Psoas muscle (tissue), 7 donors: ENCODE measurements at regions not wholly inside any gene's neighbourhood (a gene's known extent, or its start where the extent isn't known, plus 50 kb on each side); places are given as distances from the start of the nearest gene placed in this dataset.

Experiments used
- ATAC-seq, 4 donors: fragments of 200-7000 bp; cut with Tn5 transposase; one replicate each; pipeline ENCODE4 v1.9.1; 2020; ENCODE audit warnings: moderate library complexity in 3 of 4, mild to moderate bottlenecking in 2 of 4
- DNase-seq, 2 donors: peaks; one replicate each; pipeline ENCODE4 v3.0.0-alpha.2; 2020
- H3K27ac ChIP-seq: fragments of 200-600 bp; one replicate; pipeline ENCODE4 v1.8.0; 2022
- H3K27me3 ChIP-seq, 3 donors: fragments of 200-600 bp in 1 of 3; one replicate each; pipeline versions ENCODE4 v1.6.1 to v1.8.0; 2013 to 2022; ENCODE audit warnings: low read length in 2 of 3, mild to moderate bottlenecking in 2 of 3, moderate library complexity in 1 of 3; ENCODE audit not compliant: insufficient read depth in 3 of 3
- H3K36me3 ChIP-seq, 2 donors: fragments of 200-600 bp in 1 of 2; one replicate each; pipeline versions ENCODE4 v1.6.1 to v1.8.0; 2013 to 2022; ENCODE audit warnings: low read depth in 1 of 2, mild to moderate bottlenecking in 1 of 2, moderate library complexity in 1 of 2; ENCODE audit not compliant: insufficient read depth in 1 of 2
- H3K4me1 ChIP-seq: fragments of 200-600 bp; one replicate; pipeline ENCODE4 v1.8.0; 2022
- H3K4me3 ChIP-seq: fragments of 200-600 bp; one replicate; pipeline ENCODE4 v1.8.0; 2022; ENCODE audit warnings: mild to moderate bottlenecking
- H3K9me3 ChIP-seq: fragments of 200-600 bp; one replicate; pipeline ENCODE4 v1.8.0; 2022
- whole genome bisulfite sequencing, 3 donors: extraction: QIAGEN DNeasy Blood & Tissue Kit; methylation state at CpG; one replicate each; pipeline versions ENCODE4 v1.1.6 to v1.1.7; 2013; 5-methylcytosine and 5-hydroxymethylcytosine counted together
- intact Hi-C, 2 donors: fragments of 100-400 bp; cut with DNase I; formaldehyde crosslinking; loops; one replicate each; pipeline versions ENCODE4 v1.11.0 to v1.14.2; 2022
- TF ChIP-seq, protein P1 (sequence below): fragments of 200-600 bp; IDR thresholded peaks from one replicate; pipeline ENCODE4 v1.8.0; 2022; ENCODE audit warnings: antibody characterized with exemption
- donor health status: healthy with polysubstance abuse.
- donor health status: DM: no; HTN: no; CAD: no; lungs with moderate emphysema.
- donor health status: Bipolar disorder and iron deficiency.
- donor health status: healthy.
- donor health status: DM: yes; HTN: yes; CAD: no.
- donor health status: DM: no; HTN: no; CAD: no.
- donor health status: DM: yes; HTN: yes; CAD: no.

DNA sequence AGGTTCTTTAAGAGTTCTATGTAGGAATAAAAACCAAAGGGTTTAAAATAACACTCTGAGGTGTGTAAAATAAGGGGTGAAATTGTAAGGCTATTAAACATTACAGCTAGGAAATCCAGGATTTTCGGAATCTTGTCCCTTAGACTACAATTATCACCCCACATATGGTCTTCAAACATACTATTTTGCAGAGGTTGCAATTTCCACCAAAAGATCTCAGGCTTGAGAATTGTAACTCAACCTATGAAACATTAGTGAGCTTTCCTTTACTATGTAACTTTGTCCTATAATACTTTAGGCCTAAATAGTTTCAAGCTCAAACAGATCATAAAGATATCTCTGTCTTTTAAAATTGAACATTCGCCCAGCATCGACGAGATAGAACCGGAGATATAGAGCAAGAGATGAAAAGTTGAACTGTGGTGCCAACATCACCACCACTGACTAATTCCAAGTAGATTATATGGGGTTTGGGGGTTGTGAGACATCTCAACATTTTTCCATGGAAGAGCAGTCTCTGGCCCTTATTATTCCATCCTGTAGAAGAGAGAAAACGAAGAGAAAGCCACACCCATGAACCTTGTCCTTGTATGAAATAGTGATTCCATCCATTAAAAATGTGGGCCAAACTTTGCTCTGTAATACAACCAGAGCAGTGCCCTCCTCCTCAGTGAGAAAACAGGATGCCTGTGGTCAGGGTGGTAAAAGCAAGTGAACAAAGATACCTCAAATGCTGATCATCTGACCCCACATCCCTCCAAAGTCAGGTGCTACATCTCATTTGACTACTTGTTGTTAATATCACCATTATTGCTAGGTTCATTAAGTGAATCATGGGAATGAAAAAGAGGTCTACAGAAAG lies 284.5 kb upstream of the GJE1 start:
- WGBS, 3 donors = 82 to 85% (median 83%) methylated on average over 6 of the region's 6 CpGs
- no peaks in the 10 kb centered on the region for H3K27me3 ChIP-seq
- H3K27ac ChIP-seq = no peak overlapping the region
- H3K9me3 ChIP-seq = no peaks in the 10 kb centered on the region
- no peak overlapping the region for H3K4me3 ChIP-seq
- intact Hi-C loops = no loop called here
- no peaks in the 10 kb centered on the region for H3K36me3 ChIP-seq
- TF ChIP-seq, protein P1, sequence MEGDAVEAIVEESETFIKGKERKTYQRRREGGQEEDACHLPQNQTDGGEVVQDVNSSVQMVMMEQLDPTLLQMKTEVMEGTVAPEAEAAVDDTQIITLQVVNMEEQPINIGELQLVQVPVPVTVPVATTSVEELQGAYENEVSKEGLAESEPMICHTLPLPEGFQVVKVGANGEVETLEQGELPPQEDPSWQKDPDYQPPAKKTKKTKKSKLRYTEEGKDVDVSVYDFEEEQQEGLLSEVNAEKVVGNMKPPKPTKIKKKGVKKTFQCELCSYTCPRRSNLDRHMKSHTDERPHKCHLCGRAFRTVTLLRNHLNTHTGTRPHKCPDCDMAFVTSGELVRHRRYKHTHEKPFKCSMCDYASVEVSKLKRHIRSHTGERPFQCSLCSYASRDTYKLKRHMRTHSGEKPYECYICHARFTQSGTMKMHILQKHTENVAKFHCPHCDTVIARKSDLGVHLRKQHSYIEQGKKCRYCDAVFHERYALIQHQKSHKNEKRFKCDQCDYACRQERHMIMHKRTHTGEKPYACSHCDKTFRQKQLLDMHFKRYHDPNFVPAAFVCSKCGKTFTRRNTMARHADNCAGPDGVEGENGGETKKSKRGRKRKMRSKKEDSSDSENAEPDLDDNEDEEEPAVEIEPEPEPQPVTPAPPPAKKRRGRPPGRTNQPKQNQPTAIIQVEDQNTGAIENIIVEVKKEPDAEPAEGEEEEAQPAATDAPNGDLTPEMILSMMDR = no peak
- ATAC-seq (no peak), DNase-seq (no peak)
- no peaks in the 10 kb centered on the region for H3K4me1 ChIP-seq

DNA sequence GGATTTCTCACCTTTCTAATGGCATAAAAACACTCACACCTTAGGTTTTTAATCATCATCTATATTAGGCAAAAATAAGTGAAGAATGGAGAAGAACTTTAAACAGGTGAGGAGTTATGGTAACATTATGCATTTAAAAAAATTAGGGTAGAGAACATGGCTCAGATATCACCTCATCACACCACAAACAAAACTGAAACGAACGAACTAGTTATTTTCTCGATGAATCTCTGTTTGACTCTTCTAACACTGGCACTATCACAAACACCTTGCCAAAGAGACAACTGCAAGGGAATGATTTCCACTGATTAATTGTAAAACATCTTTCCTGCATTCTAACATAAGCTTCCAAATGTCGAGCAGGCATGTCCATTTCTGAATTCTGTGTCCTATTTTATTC lies 286.1 kb upstream of the GJE1 start:
- Histone ChIP-seq H3K27me3 (no peaks in the 10 kb centered on the region), H3K9me3 (no peaks in the 10 kb centered on the region), H3K36me3 (no peaks in the 10 kb centered on the region), H3K27ac (no peak overlapping the region), H3K4me1 (no peaks in the 10 kb centered on the region), H3K4me3 (no peak overlapping the region)
- DNase-seq (no peak), ATAC-seq (no peak)
- TF ChIP-seq, protein P1 = no peak
- intact Hi-C loops = no loop called here
- 27 to 69% (median 52%) methylated on average over 4 of the region's 4 CpGs for WGBS, 3 donors

DNA sequence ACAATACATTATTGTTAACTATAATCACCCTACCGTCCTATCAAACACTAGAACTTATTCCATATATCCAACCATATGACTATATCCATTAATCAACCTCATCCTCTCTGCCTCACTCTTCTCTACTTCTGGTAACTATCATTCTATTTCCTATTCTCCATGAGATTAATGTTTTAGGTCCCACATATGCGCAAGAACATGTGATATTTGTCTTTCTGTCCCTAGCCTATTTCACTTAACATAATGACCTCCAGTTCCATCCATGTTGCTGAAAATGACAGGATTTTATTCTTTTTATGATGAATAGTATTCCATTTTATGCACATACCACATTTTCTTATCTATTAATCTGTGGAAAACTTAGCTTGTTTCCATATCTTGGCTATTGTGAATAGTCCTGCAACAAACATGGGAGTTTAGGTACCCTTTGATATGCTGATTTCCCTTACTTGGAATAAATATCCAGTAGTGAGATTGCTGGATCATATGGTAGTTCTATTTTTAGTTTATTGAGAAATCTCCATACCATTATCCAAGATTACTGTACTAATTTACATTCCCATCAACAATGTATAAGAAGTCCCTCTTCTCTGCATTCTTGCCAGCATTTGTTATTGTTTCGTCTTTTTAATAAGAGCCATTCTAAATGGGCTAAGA lies 289.4 kb upstream of the GJE1 start:
- H3K9me3 ChIP-seq = no peaks in the 10 kb centered on the region
- no peak for ATAC-seq
- no peak overlapping the region for H3K4me3 ChIP-seq
- H3K36me3 ChIP-seq = no peaks in the 10 kb centered on the region
- TF ChIP-seq, protein P1 = no peak
- no peak for DNase-seq
- no peak overlapping the region for H3K27ac ChIP-seq
- H3K27me3 ChIP-seq = no peaks in the 10 kb centered on the region
- no peaks in the 10 kb centered on the region for H3K4me1 ChIP-seq
- 91 to 92% (median 92%) methylated on average over 3 of the region's 3 CpGs for WGBS, 3 donors
- intact Hi-C loops = no loop called here

DNA sequence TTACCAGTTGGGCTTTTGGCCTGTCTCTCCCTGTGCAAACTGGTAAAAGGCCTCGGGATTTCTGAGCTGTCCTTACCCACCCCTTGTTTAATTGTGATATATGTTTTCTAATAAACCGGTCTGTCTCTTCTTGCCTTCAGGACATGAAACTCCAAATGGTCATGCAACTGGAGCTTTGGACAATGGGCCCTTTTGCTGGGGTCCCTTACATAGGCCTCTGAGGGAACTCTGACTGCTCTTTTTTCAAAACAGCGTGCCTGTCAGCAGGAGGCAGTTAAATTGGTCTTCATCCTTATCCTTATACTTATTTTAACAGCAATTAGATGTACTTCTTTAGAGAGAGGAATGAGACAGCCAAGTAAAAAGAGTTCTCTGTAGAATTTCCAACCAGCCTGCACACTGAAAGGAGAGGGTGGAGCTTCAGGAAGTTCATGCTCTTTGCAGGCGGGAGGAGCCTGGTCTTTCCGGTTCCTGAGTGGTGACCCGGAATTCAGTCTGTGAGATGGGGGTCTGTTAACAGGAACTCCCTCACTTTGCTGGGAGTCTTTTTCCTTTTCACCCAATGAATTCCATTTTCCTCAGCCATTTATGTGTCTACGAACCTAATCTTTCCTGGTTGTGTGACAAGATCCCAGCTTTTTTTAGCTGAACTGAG lies 299.6 kb upstream of the GJE1 start:
- ATAC-seq (no peak), DNase-seq (no peak)
- no peak overlapping the region for H3K4me3 ChIP-seq
- TF ChIP-seq, protein P1 = no peak
- H3K27ac ChIP-seq = no peak overlapping the region
- intact Hi-C loops = no loop called here
- no peaks in the 10 kb centered on the region for H3K27me3 ChIP-seq
- no peaks in the 10 kb centered on the region for H3K4me1 ChIP-seq
- no peaks in the 10 kb centered on the region for H3K36me3 ChIP-seq
- H3K9me3 ChIP-seq = no peaks in the 10 kb centered on the region
- 80 to 85% (median 83%) methylated on average over 7 of the region's 7 CpGs for WGBS, 3 donors
